ENCODE measurements at regions not wholly inside any gene's neighbourhood (a gene's known extent, or its start where the extent isn't known, plus 50 kb on each side); places are given as distances from the start of the nearest gene placed in this dataset.

- DNase-seq (ENCODE audit: low read depth in 2 of 2) = no peak
Observed at GRCh38 chr2:67970542-67970941, 92.3 kb downstream of the C1D start.

DNA sequence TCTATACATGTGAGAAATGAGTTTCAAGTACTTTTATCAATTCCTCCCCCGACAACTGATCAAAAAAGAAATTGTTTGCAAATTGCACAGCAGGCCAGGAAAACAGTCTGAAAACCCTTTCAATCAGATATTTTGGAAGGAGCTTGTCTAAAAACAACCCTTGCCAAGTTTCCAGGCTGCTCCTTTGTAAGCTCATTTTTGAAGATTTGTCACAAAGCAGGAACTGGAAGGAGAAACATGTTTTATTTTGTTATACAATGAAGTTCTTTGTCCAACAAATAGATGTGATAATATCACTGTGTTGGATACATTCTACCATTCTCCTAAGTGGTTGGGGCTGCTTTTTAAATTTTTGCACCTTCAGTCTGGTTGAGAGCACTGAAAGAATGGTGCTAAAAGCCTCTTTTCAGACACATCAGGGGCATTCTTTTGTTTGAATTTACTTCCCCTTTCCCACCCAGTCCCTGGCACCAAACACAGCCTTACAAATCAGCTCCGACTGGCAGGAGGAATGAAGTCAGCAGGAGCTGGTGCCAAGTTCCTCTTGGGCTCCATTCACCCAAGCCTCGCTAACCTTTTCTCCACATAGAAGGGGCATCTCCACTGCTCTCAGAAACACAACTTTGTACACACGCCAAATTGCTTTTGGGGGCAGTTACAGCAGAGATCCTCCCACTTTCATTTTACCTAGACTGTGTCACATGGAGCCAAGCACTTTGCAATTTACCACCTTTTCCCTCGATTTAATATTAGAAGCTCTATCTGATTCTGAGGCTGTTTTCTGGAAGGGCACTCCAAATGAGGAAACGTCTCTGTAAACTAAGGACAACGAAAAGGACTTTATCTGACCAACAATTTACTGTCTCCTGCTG lies 88.0 kb downstream of the C1D start:
- no peak for DNase-seq (ENCODE audit: low read depth in 2 of 2)

- DNase-seq (ENCODE audit: low read depth in 2 of 2) = no peak
Observed at GRCh38 chr2:67977464-67977863, 85.3 kb downstream of the C1D start.

DNA sequence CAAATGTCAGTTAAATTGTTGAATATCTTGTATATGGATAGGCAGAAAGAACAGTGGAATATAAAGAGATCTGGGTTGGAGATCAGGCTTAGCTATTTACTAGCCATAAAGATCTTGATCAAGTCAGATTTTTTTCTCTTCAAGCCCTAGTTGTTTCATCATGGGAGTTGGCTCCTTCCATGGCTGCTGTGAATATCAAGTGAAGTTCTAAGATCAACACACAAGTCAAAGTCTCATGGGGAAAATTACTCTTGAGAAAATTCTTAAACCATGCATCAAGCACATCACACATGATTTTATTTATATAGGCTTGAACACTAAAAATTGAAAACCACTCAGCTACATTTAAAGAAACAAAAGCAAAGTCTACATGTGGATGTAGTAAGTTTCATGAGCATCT lies 79.8 kb downstream of the C1D start:
- DNase-seq (ENCODE audit: low read depth in 2 of 2) = no peak

GRCh38 chr2:67984600-67984999 lies 78.2 kb downstream of the C1D start:
- no peak for DNase-seq (ENCODE audit: low read depth in 2 of 2)

DNA sequence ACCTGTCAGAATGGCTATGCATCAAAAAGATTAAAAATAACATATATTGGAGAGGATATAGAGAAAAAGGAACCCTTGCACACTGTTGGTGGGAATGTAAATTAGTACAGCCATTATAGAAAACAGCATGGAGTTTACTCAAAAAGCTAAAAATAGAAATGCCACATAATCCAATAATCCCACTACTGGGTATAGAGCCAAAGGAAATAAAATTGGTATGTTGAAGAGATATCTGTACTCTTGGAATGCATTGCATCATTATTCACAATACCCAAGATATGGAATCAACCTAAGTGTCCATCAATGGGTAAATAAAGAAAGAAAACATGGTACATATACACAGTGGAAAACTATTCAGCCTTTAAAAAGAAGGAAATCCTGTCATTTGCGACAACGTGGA lies 77.2 kb downstream of the C1D start:
- no peak for DNase-seq (ENCODE audit: low read depth in 2 of 2)

DNA sequence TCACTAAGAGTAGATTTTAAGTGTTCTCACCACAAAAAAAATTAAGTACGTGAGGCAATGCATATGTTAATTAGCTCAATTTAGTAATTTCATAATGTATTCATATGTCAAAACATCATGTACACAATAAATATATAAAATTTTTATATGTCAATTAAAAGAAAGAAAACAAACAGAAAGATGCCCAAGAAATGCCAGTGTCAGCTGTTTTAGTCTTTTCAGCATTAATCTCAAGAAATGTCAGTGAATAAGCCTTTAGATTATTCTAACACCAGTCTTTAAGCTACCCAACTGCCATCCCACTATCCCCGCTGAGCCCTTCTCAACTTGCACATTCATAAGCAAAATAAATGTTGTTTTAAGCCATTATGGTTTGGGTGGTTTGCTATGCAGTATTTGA lies 76.5 kb downstream of the C1D start:
- no peak for DNase-seq (ENCODE audit: low read depth in 2 of 2)

Measured in stimulated activated CD8-positive, alpha-beta memory T cell treated with anti-CD3 and anti-CD28 coated beads, Interleukin-2, amount 100 ng/mL, for 48 hours (primary cell).